Endothelial cell of umbilical vein (primary cell): ENCODE measurements at regions not wholly inside any gene's neighbourhood (a gene's known extent, or its start where the extent isn't known, plus 50 kb on each side); places are given as distances from the start of the nearest gene placed in this dataset.

Experiments used
- BruUV-seq: library from RNA; stranded (reverse); fragments of 400-500 nt; replicated peaks from 2 replicates; lab custom pipeline; 2021; lab: Mats Ljungman, UMichigan
- CTCF ChIA-PET: fragments of 300-600, 350-600 bp; sonication (Branson Sonifier 250); formaldehyde crosslinking; loops from one replicate; lab custom pipeline; 2021; ENCODE audit warnings: antibody characterized with exemption, inconsistent platforms; lab: Charles Lee
- POLR2A ChIA-PET: fragments of 300-600, 350-600 bp; sonication (Branson Sonifier 250); formaldehyde crosslinking; loops from one replicate; lab custom pipeline; 2021; ENCODE audit warnings: antibody characterized with exemption, inconsistent platforms; lab: Charles Lee
- DNase-seq: peaks from one replicate; pipeline ENCODE4 v3.0.0-alpha.2; 2011; ENCODE audit warnings: low read depth, low spot score
- FAIRE-seq: peaks from 2 replicates; lab custom pipeline; 2011; peaks lifted over from hg19 to GRCh38; lab: Jason Lieb, UNC
- H2AFZ ChIP-seq: 2 replicates; pipeline ENCODE4 v1.6.0; 2012; ENCODE audit warnings: low read depth, low read length, control low read depth, inconsistent platforms
- H3K27ac ChIP-seq: 2 replicates; pipeline ENCODE4 v1.5.1; 2011; ENCODE audit warnings: low read depth, mild to moderate bottlenecking, control low read depth, low read length, moderate library complexity; ENCODE audit not compliant: insufficient read depth
- H3K27me3 ChIP-seq, 2 experiments: 2 replicates each; pipeline versions ENCODE4 v1.6.0 to v1.6.1; 2011; ENCODE audit warnings: low read length in 2 of 2, mixed read lengths in 1 of 2; ENCODE audit not compliant: control insufficient read depth in 2 of 2, insufficient read depth in 2 of 2
- H3K36me3 ChIP-seq, 2 experiments: 2 replicates in 1 of 2; 3 replicates in 1 of 2; pipeline ENCODE4 v1.5.1; 2011; ENCODE audit warnings: low read length in 2 of 2, mild to moderate bottlenecking in 1 of 2, moderate library complexity in 1 of 2; ENCODE audit not compliant: control insufficient read depth in 2 of 2, insufficient read depth in 2 of 2; ENCODE audit errors: extremely low read depth in 1 of 2
- H3K4me1 ChIP-seq: 3 replicates; pipeline ENCODE4 v1.5.1; 2011; ENCODE audit warnings: mild to moderate bottlenecking, low read length; ENCODE audit not compliant: control insufficient read depth, insufficient read depth; ENCODE audit errors: extremely low read depth
- H3K4me2 ChIP-seq: 2 replicates; pipeline ENCODE4 v1.6.1; 2011; ENCODE audit warnings: low read length, control low read depth, mixed read lengths; ENCODE audit not compliant: insufficient read depth
- H3K4me3 ChIP-seq, 3 experiments: fragments of 200-600 bp in 1 of 3; sonication (generic), shearing (Covaris generic) in 1 of 3; replicated peaks in 1 of 3; 2 replicates each; pipeline ENCODE4 v1.5.1; 2011 to 2016; ENCODE audit warnings: control low read depth in 3 of 3, low read length in 3 of 3, mild to moderate bottlenecking in 2 of 3, inconsistent platforms in 1 of 3, low read depth in 1 of 3, moderate library complexity in 1 of 3; ENCODE audit not compliant: insufficient read depth in 1 of 3
- H3K79me2 ChIP-seq: 2 replicates; pipeline ENCODE4 v1.6.0; 2012; ENCODE audit warnings: low read length, inconsistent platforms; ENCODE audit not compliant: control insufficient read depth, insufficient read depth
- H3K9ac ChIP-seq: replicated peaks from 2 replicates; pipeline ENCODE3; 2011; ENCODE audit warnings: low read length, control low read depth; ENCODE audit not compliant: insufficient read depth; ENCODE audit errors: extremely low read depth
- H3K9me1 ChIP-seq: replicated peaks from 3 replicates; pipeline ENCODE4 v1.6.0; 2011; ENCODE audit warnings: mild to moderate bottlenecking, low read length; ENCODE audit not compliant: control insufficient read depth, insufficient read depth; ENCODE audit errors: extremely low read depth
- H3K9me3 ChIP-seq: replicated peaks from 2 replicates; pipeline ENCODE4 v1.5.1; 2012; ENCODE audit warnings: low read length, inconsistent platforms; ENCODE audit not compliant: control insufficient read depth, insufficient read depth
- H4K20me1 ChIP-seq: replicated peaks from 2 replicates; pipeline ENCODE3; 2011; ENCODE audit warnings: mild to moderate bottlenecking, low read length; ENCODE audit not compliant: control insufficient read depth, insufficient read depth; ENCODE audit errors: extremely low read depth
- CTCF ChIP-seq, 2 donors: IDR thresholded peaks; 1 replicate in 1 of 2; 2 replicates in 1 of 2; pipeline ENCODE4 v1.5.1; 2011; ENCODE audit warnings: low read length in 2 of 2, mild to moderate bottlenecking in 2 of 2, moderate library complexity in 2 of 2, control low read depth in 1 of 2, inconsistent platforms in 1 of 2, low read depth in 1 of 2; ENCODE audit not compliant: insufficient read depth in 1 of 2; ENCODE audit errors: extremely low read depth in 1 of 2
- EZH2 ChIP-seq: IDR thresholded peaks from 2 replicates; pipeline ENCODE4 v1.6.1; 2012; ENCODE audit warnings: borderline replicate concordance, low read depth, mild to moderate bottlenecking, moderate library complexity, low read length, inconsistent platforms; ENCODE audit not compliant: severe bottlenecking
- FOS ChIP-seq: IDR thresholded peaks from 2 replicates; pipeline ENCODE4 v1.6.1; 2011; ENCODE audit warnings: mild to moderate bottlenecking, low read length, moderate library complexity, borderline replicate concordance; ENCODE audit not compliant: insufficient read depth
- GATA2 ChIP-seq: IDR thresholded peaks from 2 replicates; pipeline ENCODE4 v1.7.0; 2011; ENCODE audit warnings: low read depth, mild to moderate bottlenecking, moderate library complexity, mixed read lengths, low read length; ENCODE audit not compliant: insufficient read length, insufficient read depth
- JUN ChIP-seq: IDR thresholded peaks from 2 replicates; pipeline ENCODE4 v1.6.1; 2011; ENCODE audit warnings: borderline replicate concordance, low read depth; ENCODE audit not compliant: insufficient read length, insufficient read depth
- MAX ChIP-seq: IDR thresholded peaks from 2 replicates; pipeline ENCODE4 v1.6.1; 2011; ENCODE audit not compliant: insufficient read depth, insufficient read length
- POLR2A ChIP-seq: IDR thresholded peaks from 2 replicates; pipeline ENCODE4 v1.6.1; 2012; ENCODE audit warnings: low read depth, mild to moderate bottlenecking, control low read depth, low read length
- POLR2AphosphoS5 ChIP-seq: IDR thresholded peaks from 2 replicates; pipeline ENCODE4 v1.6.1; 2012; ENCODE audit warnings: low read depth, mild to moderate bottlenecking, control low read depth, low read length, moderate library complexity; ENCODE audit not compliant: insufficient read depth
- dilution Hi-C: fragments of 300-500 bp; cut with MboI; formaldehyde crosslinking; loops from one replicate; pipeline ENCODE4 v1.15.0; 2019; ENCODE audit warnings: low sequenced_read_pairs; ENCODE audit not compliant: extremely low pct_ligation_motif_present
- intact Hi-C: fragments of 100-400 bp; cut with micrococcal nuclease; formaldehyde crosslinking; loops from one replicate; pipeline ENCODE4 v1.10.0; 2022

GRCh38 chr6:126886106-126886505 is 232.4 kb upstream of the RSPO3 start:
- Histone ChIP-seq H3K9me3 (no peaks in the 10 kb centered on the region), H3K79me2 (no peaks in the 10 kb centered on the region), H3K27ac (no peak overlapping the region), H4K20me1 (no peaks in the 10 kb centered on the region), H3K36me3 (no peaks in the 10 kb centered on the region), H2AFZ (peak overlapping the region; percentile 51), H3K4me3 (no peak overlapping the region), H3K4me2 (peak overlapping the region; percentile 9), H3K4me1 (peaks cover 37% of the 10 kb centered on the region), H3K9me1 (no peaks in the 10 kb centered on the region), H3K9ac (no peak overlapping the region), H3K27me3 (no peaks in the 10 kb centered on the region)
- dilution Hi-C loops = no loop called here
- ChIA-PET POLR2A (no interaction called here), CTCF (interaction anchor here (1.4 kb wide), 1 partner anchor 82 kb away, joined by 4 read pairs; no protein-coding TSS in a partner anchor)
- intact Hi-C loops = no loop called here
- DNase-seq (no peak), FAIRE-seq (no peak)
- no TSS peak for BruUV-seq
- TF ChIP-seq POLR2AphosphoS5 (no peak), CTCF (IDR thresholded peaks at IDR 0.05; ENCODE audit: extremely low read depth in 1 of 2, insufficient read depth in 1 of 2, low read depth in 1 of 2, low read length in 2 of 2) (no peak), EZH2 (no peak), GATA2 (no peak), JUN (no peak), FOS (no peak), MAX (no peak), POLR2A (no peak)
